Esophagus muscularis mucosa (tissue), 4 donors: ENCODE measurements at regions not wholly inside any gene's neighbourhood (a gene's known extent, or its start where the extent isn't known, plus 50 kb on each side); places are given as distances from the start of the nearest gene placed in this dataset.

Source experiments
- EP300 ChIP-seq: sonication (generic); formaldehyde crosslinking; IDR thresholded peaks from one replicate; pipeline ENCODE4 v1.6.1; 2017; ENCODE audit warnings: antibody characterized with exemption
- POLR2A ChIP-seq: fragments of 450-650 bp; IDR thresholded peaks from one replicate; pipeline ENCODE4 v1.6.1; 2017; ENCODE audit warnings: antibody characterized with exemption, moderate library complexity, mild to moderate bottlenecking, low read depth
- POLR2AphosphoS5 ChIP-seq, 2 donors: sonication (generic); formaldehyde crosslinking; IDR thresholded peaks; one replicate each; pipeline ENCODE4 v1.6.1; 2017; ENCODE audit warnings: antibody characterized with exemption in 2 of 2
- TF ChIP-seq, protein P1 (sequence below), 3 experiments: fragments of 200-600 bp in 2 of 3; fragments of 450-650 bp in 1 of 3; sonication (generic) in 2 of 3; IDR thresholded peaks; one replicate each; pipeline ENCODE4 v1.5.1; 2017 to 2019; ENCODE audit warnings: antibody characterized with exemption in 3 of 3, mild to moderate bottlenecking in 2 of 3, moderate library complexity in 1 of 3

DNA sequence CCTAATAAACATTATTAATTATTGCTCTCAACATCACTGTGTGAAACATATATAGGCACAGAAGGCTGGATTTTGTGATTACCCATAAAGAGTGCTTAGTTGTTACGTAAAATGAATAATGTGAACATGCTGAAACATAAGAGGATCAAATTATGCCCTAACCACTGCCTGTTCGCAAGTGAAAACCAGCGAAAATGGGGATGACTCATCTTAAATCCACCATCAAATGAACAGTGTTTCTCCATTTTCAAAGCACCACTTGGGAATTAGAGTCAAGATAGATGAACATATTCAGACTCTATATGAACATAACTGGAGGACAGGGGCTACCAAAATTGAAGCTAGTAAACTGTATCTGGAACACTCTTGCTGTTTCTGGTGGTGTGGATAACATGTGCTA, 386.2 kb downstream of the HHIPL2 start:
- TF ChIP-seq, protein P1, sequence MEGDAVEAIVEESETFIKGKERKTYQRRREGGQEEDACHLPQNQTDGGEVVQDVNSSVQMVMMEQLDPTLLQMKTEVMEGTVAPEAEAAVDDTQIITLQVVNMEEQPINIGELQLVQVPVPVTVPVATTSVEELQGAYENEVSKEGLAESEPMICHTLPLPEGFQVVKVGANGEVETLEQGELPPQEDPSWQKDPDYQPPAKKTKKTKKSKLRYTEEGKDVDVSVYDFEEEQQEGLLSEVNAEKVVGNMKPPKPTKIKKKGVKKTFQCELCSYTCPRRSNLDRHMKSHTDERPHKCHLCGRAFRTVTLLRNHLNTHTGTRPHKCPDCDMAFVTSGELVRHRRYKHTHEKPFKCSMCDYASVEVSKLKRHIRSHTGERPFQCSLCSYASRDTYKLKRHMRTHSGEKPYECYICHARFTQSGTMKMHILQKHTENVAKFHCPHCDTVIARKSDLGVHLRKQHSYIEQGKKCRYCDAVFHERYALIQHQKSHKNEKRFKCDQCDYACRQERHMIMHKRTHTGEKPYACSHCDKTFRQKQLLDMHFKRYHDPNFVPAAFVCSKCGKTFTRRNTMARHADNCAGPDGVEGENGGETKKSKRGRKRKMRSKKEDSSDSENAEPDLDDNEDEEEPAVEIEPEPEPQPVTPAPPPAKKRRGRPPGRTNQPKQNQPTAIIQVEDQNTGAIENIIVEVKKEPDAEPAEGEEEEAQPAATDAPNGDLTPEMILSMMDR (IDR thresholded peaks at IDR 0.05): no peak
- TF ChIP-seq POLR2AphosphoS5 (IDR thresholded peaks at IDR 0.05) (no peak), POLR2A (no peak), EP300 (no peak)
